ENCODE measurements at regions not wholly inside any gene's neighbourhood (a gene's known extent, or its start where the extent isn't known, plus 50 kb on each side); places are given as distances from the start of the nearest gene placed in this dataset.

DNA sequence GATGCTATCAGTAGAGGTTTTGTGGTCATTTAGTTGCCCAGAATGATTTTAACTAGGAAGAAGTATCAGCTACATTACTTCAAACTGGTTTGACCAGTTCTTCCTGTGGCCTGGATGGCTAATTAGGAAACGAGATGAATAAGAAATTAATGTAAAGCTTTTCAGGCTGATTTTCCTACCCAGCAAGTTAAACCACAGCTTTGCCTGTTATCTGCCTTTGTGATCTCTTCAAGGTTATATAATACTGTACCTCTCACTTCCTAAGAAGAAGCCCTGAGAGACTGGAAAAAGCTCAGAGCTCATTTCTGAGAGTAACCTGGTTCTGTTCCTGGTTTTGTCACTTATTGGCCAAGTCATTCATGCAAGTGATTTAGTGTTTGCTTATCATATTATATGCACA is 782.2 kb upstream of the GOLIM4 start:
- TF ChIP-seq POLR2A (IDR thresholded peaks at IDR 0.05; ENCODE audit: low read depth, low read length) (no peak), POLR2AphosphoS5 (IDR thresholded peaks at IDR 0.05; ENCODE audit: low read depth, low read length) (no peak), TAF1 (IDR thresholded peaks at IDR 0.05; ENCODE audit: borderline replicate concordance, low read depth, low read length) (no peak)
